HPDE6-E6E7 (cell line): ENCODE measurements at regions not wholly inside any gene's neighbourhood (a gene's known extent, or its start where the extent isn't known, plus 50 kb on each side); places are given as distances from the start of the nearest gene placed in this dataset.
A peak's percentile ranks its signal among the peaks of the same experiment; 100 is the strongest.
"Not testable (repeated sequence)": the region's sequence is repeated elsewhere in the genome, so short reads cannot be mapped to it uniquely, and the experiment has no call there.

ENCODE experiments used
- DNase-seq: peaks from one replicate; pipeline ENCODE4 v3.0.0; 2011; ENCODE audit warnings: missing footprints; ENCODE audit errors: extremely low spot score

DNA sequence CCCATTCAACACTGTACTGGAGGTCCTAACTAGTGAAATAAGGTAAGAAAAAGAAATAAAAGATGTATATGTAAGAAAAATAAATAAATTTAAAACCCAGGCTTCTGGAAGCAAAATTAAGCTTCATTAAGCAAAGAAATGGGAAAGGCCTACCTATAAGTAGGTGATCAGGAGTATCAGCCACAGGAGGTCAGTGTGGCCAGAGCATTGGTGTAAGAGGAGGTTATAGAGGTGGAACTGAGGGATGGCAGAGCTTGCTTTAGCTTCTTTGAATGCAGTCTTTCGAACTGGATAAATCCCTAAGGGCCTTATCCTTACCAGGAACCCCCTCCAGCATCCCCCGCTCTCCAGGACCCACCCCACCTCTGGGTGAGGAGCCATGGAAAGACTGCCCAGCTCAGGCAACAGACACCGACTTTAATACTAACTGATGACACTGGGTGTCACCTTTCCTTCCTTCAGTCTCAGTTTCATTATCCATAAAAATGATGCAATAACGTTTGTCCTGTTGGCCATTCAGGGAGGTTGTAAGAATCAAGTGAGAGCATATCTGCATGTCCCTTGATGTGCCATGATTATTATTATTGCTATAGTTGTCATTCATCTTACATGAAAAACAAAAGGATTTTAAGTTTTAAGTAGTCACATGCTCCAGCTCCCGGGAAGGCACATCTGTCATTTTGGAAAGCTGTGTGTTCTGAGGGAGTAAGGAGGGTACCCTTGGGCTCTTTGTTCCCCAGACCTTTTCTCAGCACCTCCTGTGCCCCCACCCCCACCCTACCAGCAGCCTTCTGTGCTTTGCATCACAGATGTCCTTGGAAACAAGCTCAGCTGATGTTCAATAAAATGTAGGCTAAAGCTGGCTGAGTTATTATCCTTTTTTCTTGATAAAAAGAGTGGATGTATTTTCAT is 50.8 kb upstream of the CTNNA1 start:
- no peak for DNase-seq

DNA sequence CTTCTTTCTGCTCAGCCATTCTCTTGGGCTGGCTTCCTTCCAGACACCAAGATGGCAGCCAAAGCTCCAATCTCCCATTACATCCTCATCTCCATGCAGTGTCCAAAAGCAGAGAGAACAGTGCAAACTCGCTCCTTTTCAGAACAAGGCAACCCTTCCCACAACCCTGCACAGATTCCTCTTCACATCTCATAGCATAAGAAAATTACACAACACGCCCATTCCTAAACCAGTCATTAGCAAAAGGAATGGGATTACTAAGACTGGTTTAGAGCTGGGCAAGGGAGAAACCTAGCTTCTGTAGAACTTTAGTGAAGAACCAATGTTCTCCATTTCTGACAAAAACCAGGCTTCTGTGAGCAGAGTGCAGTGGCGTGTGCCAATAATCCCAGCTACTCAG is 51.5 kb upstream of the CTNNA1 start:
- no peak for DNase-seq

GRCh38 chr5:138700581-138701362 is 52.5 kb upstream of the CTNNA1 start:
- DNase-seq: no peak

GRCh38 chr5:138699482-138699881 is 53.7 kb upstream of the CTNNA1 start:
- DNase-seq: no peak

GRCh38 chr5:138698713-138699112 is 54.5 kb upstream of the CTNNA1 start:
- DNase-seq: no peak

GRCh38 chr5:138697720-138698360 is 55.4 kb upstream of the CTNNA1 start:
- DNase-seq: no peak

- peak; percentile 67 for DNase-seq
Observed at GRCh38 chr5:138696501-138696900, 56.7 kb upstream of the CTNNA1 start.

- DNase-seq: no peak
Observed at GRCh38 chr5:138695781-138696180, 57.4 kb upstream of the CTNNA1 start.

GRCh38 chr5:138694146-138694545 is 59.1 kb upstream of the CTNNA1 start:
- DNase-seq: no peak

GRCh38 chr5:138692370-138692769 is 60.9 kb upstream of the CTNNA1 start:
- DNase-seq: no peak

- DNase-seq: no peak
Observed at GRCh38 chr5:138686668-138687067, 66.6 kb upstream of the CTNNA1 start.

DNA sequence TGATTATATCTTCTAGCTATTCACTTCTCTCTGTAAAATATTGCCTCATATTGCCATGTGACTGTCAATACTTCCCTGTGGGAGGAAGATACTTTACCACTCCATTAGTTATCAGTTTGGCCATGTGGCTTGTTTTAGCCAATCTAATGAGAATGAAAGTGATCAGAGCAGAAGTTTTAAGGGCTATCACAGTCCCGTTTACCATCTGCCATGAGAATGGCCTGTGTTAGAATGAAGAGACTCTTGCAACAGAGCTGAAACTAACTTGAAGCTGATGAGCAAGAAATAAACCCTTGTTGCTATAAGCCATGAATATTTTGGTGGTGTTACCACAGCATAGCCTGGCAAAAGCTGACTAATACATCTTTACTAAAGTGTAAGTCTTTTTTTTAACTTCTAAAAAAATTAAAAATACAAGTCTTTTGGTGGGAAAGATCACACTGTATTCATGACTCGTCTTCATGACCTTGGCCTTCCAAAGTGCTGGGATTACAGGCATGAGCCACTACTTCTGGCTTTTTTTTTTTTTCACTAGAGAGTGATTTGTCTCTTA is 68.0 kb upstream of the CTNNA1 start:
- DNase-seq: no peak

GRCh38 chr5:138682462-138682861 is 70.8 kb upstream of the CTNNA1 start:
- DNase-seq: not testable (repeated sequence)

GRCh38 chr5:138678826-138679225 is 74.4 kb upstream of the CTNNA1 start:
- DNase-seq: not testable (repeated sequence)

- DNase-seq: no peak
Observed at GRCh38 chr5:138677782-138678181, 75.4 kb upstream of the CTNNA1 start.

DNA sequence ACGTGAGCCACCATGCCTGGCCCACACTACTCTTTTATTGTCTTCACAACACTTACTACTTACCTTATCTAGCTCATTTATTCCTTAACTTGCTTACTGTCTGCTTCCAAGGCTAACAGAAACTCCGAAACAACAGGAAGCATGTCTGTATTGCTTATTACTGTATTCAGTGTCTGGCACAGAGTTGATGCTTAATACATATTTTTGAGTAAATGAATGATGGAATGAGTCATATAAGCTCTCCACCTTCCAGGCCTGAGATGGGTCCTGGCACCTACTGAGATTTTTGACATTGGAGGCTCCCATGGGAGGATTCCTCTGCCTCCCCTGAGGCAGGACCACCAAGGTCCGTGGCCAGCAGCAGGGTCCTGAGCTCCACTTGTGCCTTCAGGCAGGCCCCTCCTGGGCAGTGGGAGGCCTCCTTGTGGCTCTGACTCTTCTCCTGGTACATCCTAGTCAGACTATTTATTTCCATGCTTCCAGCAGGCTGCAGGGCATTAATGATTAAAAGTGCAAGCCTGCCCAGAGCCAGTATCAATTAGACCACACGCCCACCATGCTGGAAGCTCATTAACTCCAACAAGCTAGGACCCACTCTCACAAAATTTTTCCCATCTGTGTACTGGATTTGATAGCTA is 76.5 kb upstream of the CTNNA1 start:
- DNase-seq: no peak

- no peak for DNase-seq
Observed at GRCh38 chr5:138676002-138676401, 77.2 kb upstream of the CTNNA1 start.

GRCh38 chr5:138668451-138669380 is 84.5 kb upstream of the CTNNA1 start:
- DNase-seq: no peak

DNA sequence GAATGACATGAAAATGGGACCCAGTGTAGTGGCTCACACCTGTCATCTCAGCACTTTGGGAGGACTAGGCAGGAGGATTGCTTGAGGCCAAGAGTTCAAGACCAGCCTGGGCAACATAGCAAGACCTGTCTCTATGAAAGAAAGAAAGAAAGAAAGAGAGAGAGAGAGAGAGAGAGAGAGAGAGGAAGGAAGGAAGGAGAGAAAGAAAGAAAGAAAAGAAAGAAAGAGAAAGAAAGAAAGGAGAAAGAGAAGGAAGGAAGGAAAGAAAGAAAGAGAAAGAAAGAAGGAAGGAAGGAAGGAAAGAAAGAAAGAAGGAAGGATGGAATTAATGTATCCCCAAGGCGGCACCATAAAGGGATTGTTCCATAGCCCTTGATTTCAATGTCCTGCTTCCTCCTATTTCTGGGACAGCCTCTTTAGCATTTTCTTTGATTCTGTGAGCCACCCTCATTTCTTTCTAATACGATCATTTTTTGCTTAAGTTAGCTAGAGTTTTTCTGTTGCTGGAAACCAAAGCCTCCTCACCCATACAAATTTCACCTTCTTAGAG is 85.4 kb upstream of the CTNNA1 start:
- DNase-seq: not testable (repeated sequence)

DNA sequence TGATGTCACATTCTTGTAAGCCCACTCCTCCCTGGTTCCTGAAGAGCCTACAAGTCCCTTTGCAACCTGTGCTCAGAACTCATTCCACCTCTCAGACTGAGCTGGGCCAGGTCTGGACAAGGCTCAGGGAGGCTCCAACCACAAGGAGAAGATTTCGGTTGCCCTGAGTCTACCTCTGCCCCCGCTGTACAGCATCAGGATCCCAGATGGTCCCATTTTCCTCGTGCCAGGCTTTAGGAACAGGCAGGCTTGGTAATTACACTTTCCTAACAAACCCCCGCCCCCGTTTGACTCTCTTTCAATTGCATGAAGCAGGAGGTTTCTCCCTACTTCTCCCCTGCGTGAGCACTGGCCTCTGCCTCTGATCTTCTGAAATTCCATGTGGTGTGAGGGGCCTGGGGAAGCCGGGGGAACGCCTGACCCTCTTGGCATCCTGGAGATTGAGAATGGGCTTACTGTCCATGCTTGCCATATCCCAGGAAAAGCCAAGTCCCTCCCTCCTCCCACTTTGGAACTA is 86.9 kb upstream of the CTNNA1 start:
- DNase-seq: no peak
